ENCODE measurements at regions not wholly inside any gene's neighbourhood (a gene's known extent, or its start where the extent isn't known, plus 50 kb on each side); places are given as distances from the start of the nearest gene placed in this dataset.

DNA sequence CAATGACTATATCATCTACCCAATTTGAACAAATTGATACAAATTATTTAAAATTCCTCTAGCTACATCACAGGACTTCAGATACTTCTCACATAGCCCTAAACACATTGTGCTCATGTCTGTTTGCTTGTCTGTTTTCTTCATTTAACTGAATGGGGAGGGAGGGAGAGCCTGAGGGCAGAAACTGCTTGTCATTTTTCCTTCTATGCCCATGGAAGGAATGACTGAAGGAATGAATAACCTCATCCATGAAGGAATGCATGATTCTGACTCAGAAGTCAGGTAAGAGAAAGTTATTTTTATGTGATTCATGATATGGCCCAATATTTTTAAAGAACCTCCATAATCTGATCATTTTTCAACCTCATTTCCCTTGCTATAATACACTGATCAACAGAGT, 418.0 kb upstream of the PITX2 start:
- TF ChIP-seq RCOR1 (IDR thresholded peaks at IDR 0.05; ENCODE audit: low read depth, low read length) (no peak), CEBPB (IDR thresholded peaks at IDR 0.05) (no peak), MAFK (IDR thresholded peaks at IDR 0.05; ENCODE audit: partially characterized antibody) (no peak), ZNF302 (CRISPR knock-in tag; IDR thresholded peaks at IDR 0.05) (no peak), KDM5A (IDR thresholded peaks at IDR 0.05) (no peak), RARB (CRISPR knock-in tag; IDR thresholded peaks at IDR 0.05) (no peak), POLR2AphosphoS2 (conservative IDR thresholded peaks at IDR 0.05; ENCODE audit: low read length) (no peak), SMC3 (IDR thresholded peaks at IDR 0.05) (no peak), ESRRA (IDR thresholded peaks at IDR 0.05; ENCODE audit: borderline replicate concordance, low read length) (no peak)
- DNase-seq (ENCODE audit: low read depth in 1 of 2, low spot score in 1 of 2) (no peak), ATAC-seq (no peak), FAIRE-seq (no peak)
- ChIA-PET CTCF (no interaction called here), POLR2A (no interaction called here)
- H3K9me3 ChIP-seq = no peaks in the 10 kb centered on the region
- H3K4me3 ChIP-seq = no peak overlapping the region
- H3K4me2 ChIP-seq = no peak overlapping the region
- H3K27ac ChIP-seq = no peak overlapping the region
- no peaks in the 10 kb centered on the region for H3K4me1 ChIP-seq

DNA sequence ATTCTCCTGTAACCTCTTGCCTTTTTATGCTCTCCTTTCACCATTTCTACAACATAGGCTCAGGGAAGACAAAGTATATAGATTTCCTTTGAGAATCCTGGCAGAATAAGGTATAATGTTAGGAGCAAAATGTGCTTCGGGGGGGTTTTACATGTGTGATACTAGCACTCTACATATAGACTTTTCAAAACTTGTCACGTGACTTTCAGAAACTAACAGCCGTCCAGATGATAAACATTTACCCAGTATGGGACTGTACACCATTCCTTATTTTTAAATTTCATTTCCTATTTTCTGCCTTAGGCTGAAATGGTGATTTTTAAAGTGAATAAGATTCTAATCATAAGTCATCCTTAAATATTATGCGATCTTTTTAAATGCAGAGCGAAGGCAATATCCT, 420.4 kb upstream of the PITX2 start:
- FAIRE-seq (no peak), DNase-seq (ENCODE audit: low read depth in 1 of 2, low spot score in 1 of 2) (no peak), ATAC-seq (no peak)
- no peak overlapping the region for H3K4me2 ChIP-seq
- WGBS (ENCODE audit: missing lambda C conversion rate) = 38% methylated on average over 5 of the region's 5 CpGs
- ChIA-PET POLR2A (no interaction called here), CTCF (no interaction called here)
- H3K27ac ChIP-seq = no peak overlapping the region
- no peaks in the 10 kb centered on the region for H3K4me1 ChIP-seq
- H3K4me3 ChIP-seq = no peak overlapping the region
- TF ChIP-seq HDAC2 (IDR thresholded peaks at IDR 0.05) (no peak), MAFK (IDR thresholded peaks at IDR 0.05; ENCODE audit: partially characterized antibody) (no peak), JUN (IDR thresholded peaks at IDR 0.05) (no peak), FOSB (CRISPR knock-in tag; IDR thresholded peaks at IDR 0.05) (no peak), ZFP36 (IDR thresholded peaks at IDR 0.05; ENCODE audit: borderline replicate concordance, partially characterized antibody) (no peak), MYC (IDR thresholded peaks at IDR 0.05; ENCODE audit: borderline replicate concordance, low read length) (no peak), NFE2L2 (conservative IDR thresholded peaks at IDR 0.05; ENCODE audit: low read length) (no peak), TFCP2L1 (CRISPR knock-in tag; IDR thresholded peaks at IDR 0.05) (no peak), POLR2AphosphoS2 (conservative IDR thresholded peaks at IDR 0.05; ENCODE audit: low read length) (no peak), HEYL (CRISPR knock-in tag; IDR thresholded peaks at IDR 0.05) (no peak), MAZ (IDR thresholded peaks at IDR 0.05; ENCODE audit: borderline replicate concordance, low read depth, low read length) (no peak), CBX8 (IDR thresholded peaks at IDR 0.05) (no peak), RARB (CRISPR knock-in tag; IDR thresholded peaks at IDR 0.05) (no peak), KDM5A (IDR thresholded peaks at IDR 0.05) (no peak)
- TF ChIP-seq, protein P1, sequence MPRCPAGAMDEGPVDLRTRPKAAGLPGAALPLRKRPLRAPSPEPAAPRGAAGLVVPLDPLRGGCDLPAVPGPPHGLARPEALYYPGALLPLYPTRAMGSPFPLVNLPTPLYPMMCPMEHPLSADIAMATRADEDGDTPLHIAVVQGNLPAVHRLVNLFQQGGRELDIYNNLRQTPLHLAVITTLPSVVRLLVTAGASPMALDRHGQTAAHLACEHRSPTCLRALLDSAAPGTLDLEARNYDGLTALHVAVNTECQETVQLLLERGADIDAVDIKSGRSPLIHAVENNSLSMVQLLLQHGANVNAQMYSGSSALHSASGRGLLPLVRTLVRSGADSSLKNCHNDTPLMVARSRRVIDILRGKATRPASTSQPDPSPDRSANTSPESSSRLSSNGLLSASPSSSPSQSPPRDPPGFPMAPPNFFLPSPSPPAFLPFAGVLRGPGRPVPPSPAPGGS (IDR thresholded peaks at IDR 0.05) = no peak
- H3K9me3 ChIP-seq = no peaks in the 10 kb centered on the region

DNA sequence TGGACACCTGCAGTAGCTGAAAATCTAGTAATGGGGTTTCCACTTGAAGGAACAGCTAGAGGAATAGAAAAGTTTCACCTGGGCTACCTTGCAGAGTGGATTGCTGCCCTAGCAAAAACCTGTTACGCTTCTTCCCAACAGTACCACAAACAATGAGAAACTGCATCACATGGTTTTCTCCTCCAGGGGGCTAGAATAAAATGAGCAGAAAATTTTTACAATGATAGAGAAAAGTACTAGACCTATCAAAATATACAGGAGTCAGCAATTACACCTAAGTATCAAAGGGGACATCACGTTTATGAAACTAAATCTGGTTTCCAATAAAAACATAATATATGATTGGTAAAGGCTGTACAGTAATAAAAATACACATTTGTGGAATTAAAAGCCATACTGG, 423.1 kb upstream of the PITX2 start:
- TF ChIP-seq, protein P1 (IDR thresholded peaks at IDR 0.05) = no peak
- TF ChIP-seq JUNB (IDR thresholded peaks at IDR 0.05) = no peak
- TF ChIP-seq KDM1A (IDR thresholded peaks at IDR 0.05; ENCODE audit: low read depth) = no peak
- TF ChIP-seq MAFK (IDR thresholded peaks at IDR 0.05; ENCODE audit: partially characterized antibody) = peak; percentile 18
- TF ChIP-seq MAZ (IDR thresholded peaks at IDR 0.05; ENCODE audit: borderline replicate concordance, low read depth, low read length) = no peak
- TF ChIP-seq, protein P2, sequence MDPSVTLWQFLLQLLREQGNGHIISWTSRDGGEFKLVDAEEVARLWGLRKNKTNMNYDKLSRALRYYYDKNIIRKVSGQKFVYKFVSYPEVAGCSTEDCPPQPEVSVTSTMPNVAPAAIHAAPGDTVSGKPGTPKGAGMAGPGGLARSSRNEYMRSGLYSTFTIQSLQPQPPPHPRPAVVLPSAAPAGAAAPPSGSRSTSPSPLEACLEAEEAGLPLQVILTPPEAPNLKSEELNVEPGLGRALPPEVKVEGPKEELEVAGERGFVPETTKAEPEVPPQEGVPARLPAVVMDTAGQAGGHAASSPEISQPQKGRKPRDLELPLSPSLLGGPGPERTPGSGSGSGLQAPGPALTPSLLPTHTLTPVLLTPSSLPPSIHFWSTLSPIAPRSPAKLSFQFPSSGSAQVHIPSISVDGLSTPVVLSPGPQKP (IDR thresholded peaks at IDR 0.05; ENCODE audit: low read depth, low read length) = no peak
- no peak for TF ChIP-seq HOXA7 (CRISPR knock-in tag; IDR thresholded peaks at IDR 0.05)
- TF ChIP-seq TP53 (CRISPR knock-in tag; IDR thresholded peaks at IDR 0.05) = no peak
- CTCF ChIA-PET = no interaction called here
- FAIRE-seq (no peak), ATAC-seq (no peak), DNase-seq (ENCODE audit: low read depth in 1 of 2, low spot score in 1 of 2) (no peak)
- 33% methylated on average over 2 of the region's 2 CpGs for WGBS (ENCODE audit: missing lambda C conversion rate)
- POLR2A ChIA-PET = no interaction called here
- Histone ChIP-seq H3K4me1 (no peaks in the 10 kb centered on the region), H3K9me3 (no peaks in the 10 kb centered on the region), H3K4me3 (no peak overlapping the region), H3K4me2 (no peak overlapping the region), H3K27ac (no peak overlapping the region)
